NCI-H226 (cell line): ENCODE measurements at regions not wholly inside any gene's neighbourhood (a gene's known extent, or its start where the extent isn't known, plus 50 kb on each side); places are given as distances from the start of the nearest gene placed in this dataset.
A peak's percentile ranks its signal among the peaks of the same experiment; 100 is the strongest.
"Not testable (repeated sequence)": the region's sequence is repeated elsewhere in the genome, so short reads cannot be mapped to it uniquely, and the experiment has no call there.

Experiments used
- DNase-seq: peaks from one replicate; pipeline ENCODE4 v3.0.0-alpha.2; 2015

DNA sequence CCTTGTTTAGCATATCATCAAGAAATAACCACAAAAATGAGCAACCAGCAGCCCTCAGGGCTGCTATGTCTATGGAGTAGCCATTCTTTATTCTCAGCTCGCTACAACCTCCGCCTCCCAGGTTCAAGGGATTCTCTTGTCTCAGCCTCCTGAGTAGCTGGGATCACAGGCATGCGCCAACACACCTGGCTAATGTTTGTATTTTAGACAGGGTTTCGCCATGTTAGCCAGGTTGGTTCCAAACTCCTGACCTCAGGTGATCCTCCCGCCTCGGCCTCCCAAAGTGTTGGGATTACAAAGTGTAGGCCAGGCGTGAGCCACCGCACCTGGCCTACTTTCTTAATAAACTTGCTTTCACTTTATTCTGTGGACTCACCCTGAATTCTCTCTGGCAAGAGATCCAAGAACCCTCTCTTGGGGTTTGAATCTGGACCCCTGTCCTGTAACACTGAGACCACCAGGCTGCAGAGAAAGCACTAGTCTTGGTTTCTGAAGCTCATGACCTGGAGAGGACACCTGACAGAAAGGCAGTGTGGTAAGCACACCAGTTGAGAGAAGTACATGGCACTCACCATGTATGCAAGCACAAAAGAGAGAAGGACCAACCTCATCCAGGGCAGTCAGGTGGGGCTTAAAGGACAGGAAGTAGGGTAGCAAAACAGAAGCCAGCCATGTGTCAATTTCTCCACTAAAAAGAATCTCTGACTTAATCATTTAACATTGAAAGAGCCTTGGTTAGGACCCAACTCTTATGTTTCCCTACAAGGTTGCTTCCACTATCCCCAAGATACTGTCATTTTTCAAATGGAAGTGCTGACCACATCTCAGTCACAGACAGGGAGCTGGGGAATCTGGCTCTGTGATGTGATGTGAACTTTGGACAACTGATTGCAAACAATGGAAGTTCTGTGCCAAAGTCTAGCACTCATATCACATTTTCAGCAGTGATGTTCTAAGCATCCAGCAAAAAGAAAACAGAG, 97.4 kb upstream of the DST start:
- no peak for DNase-seq

DNA sequence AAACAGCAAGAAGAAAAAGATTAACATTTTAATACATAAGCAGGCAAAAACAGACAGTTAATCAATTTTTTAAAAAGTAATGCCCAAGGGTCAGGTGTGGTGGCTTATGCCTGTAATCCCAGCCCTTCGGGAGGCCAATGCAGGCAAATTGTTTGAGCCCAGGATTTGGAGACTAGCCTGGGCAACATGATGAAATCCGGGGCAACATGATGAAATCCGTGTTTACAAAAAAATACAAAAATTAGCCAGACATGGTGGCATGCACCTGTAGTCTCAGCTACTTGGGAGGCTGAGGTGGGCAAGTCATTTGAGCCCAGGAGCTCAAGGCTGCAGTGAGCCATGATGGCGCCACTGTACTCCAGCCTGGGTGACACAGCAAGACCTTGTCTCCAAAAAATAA, 94.1 kb upstream of the DST start:
- DNase-seq = no peak

DNA sequence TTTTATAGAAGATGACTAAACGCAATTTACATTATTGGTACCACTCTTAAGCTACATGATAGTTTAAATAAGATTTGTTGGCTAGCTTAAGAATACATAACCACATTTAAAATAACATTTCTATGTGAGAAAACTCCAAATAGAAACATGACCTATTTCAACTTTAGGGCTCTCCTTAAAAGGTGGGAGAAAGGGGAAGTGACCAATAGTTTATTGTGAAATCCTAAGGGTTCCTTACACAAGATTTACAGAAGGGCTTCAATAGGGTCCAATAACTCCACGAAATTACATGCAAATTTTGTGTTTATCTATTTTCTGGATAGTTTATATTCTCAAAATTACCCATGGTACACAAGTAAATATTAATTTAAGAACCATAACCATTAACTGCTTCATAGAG, 91.6 kb upstream of the DST start:
- no peak for DNase-seq

DNA sequence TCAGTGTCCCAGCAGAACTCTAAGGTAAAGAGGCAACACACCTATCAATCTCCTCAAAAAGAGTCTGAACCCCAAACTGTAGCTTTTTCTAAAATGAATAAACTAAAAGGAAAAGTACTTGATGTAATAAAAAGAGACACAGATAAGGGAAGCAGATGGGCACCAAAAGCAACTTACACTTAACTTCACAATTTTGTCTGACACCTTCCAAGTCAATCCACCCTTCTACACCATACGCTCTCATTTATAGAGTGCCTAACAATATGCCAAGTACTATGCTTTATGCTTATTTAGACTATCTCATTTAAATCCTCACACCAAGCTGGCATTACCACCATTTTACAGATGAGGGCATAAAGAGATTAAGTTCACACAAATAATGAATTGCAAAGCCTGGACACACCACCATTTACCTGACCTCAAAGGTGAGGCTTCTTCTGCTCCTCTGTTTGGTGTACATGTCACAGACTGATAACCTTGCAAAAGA, 90.6 kb upstream of the DST start:
- no peak for DNase-seq

DNA sequence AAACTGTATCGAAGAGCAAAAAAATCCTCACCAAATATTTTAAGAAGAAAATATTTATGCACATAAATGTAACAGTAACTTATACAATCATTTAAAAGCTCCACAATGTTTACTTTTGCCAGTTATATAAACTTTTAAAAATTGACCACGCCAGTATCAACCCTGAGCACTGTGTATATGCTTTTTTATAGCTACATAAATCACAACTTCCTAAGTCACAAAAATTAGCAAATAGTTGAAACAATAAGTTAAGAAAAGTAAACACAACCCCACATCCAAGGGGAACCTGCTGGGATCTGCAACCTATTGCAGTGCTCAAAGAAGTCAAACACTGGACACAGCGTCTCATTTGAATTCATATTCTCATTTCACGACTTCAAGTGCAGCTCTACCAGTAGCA, 89.8 kb upstream of the DST start:
- no peak for DNase-seq

DNA sequence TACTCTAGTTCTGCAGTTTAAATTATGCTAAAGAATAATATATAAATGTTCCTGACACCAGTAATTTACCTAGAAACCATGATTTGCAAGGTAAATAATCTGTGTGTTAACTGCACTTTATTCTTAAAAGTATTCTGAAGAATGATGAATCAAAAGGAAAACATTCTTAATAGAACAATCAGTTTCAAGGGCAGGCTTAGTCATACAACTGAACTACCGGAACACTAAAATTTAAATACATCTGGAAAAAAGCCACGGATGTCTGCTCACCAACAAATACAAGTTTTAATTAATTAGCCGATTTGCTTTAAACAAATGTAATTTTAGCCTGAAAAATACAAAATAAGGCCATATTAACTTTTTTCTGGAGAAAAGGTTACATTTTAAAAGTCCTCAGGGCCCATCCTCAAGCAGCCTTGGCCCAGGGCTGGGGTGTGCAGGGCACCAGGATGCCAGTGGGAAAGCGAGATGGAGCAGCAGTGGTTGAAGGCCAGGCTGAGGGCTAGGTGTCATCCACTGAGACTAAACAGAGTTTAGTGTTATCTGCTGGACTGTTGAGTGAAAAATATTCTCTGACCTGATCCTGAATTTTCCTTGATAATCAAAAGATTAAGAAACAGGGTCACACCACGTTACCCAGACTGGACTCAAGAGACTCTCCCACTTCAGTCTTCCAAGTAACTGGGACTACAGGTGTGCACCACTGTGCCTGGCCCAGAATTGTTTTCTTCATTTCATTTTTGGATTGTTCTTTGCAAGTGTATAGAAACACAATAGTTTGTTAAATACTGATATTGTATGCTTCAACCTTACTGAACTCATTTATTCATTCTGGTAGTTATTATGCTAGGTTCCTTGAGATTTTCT, 88.2 kb upstream of the DST start:
- peak; percentile 56 for DNase-seq

DNA sequence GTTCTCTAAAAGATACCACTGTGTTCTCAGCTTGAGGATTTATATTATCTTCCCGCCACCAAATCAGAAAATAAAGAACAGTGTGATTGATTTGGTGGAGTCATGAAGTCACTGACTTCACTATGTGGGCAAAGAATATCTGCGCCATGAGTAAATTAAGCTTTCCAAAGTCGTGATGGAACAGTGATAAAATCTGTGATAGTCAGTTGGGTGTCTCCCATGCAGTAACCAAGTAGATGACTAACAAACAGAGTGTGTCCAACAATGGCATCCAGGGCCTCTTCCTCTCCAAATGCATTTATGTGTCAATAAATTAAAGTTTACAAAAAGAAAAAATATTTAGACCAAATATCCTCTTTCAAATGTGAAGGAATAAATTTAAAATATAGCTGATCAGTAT, 87.0 kb upstream of the DST start:
- DNase-seq = peak; percentile 73

DNA sequence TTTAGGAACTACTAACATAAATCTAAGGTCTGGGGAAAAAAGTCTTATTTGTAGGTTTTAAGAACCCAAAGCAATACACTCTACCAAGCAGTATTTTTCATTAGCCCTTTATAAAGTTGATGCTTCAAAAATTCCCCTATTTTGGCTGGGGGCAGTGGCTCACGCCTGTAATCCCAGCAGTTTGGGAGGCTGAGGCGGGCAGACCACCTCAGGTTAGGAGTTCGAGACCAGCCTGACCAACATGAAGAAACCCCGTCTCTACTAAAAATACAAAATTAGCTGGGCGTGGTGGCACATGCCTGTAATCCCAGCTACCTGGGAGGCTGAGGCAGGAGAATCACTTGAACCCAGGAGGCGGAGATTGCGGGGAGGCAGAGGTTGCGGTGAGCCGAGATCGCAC, 86.5 kb upstream of the DST start:
- DNase-seq = not testable (repeated sequence)

DNA sequence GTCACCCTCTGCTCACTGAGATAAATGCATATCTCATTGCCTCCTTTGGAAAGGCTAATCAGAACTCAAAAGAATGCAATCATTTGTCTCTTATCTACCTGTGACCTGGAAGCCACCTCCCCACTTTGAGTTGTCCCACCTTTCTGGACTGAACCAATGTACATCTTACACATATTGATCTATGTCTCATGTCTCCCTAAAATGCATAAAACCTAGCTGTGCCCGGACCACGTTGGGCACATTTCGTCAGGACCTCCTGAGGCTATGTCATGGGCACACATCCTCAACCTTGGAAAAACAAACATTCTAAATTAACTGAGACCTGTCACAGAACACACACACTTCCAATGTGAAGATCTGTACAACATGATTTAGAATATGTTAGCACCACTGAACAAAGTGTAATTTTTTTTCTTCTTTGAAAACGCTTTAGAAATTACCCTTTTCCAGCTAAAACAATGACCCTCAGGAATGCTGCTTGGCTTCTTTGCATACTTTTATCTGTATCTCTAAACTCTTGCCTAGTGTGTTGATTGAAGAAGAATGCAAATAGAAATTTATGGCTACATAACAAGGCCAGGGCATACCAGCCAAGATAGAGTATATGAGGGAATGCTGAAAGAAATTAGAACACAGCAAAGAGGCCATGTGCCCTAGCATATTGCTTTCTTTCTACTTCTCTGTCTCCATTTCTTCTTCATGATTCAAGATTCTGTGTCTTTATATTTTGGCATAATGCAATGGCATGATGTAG, 84.6 kb upstream of the DST start:
- DNase-seq = peak; percentile 36

DNA sequence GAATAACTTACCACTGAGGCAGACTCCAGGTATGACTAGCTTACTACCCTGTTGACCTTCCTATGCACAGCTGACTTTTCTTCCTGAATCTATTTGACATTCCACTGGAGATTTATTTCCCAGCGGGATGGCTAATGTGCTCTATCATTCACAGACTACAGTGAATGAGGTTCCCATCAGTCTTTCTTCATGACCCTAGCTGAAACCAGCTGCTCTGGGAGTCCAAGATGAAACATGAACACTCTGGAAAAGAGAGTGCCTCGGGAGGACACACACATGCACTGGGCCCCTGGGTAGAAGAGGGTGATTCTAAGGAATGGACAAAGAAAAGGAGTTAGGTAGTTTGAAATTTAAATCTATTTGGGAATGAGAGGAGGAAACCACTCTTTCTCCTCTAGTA, 82.6 kb upstream of the DST start:
- DNase-seq = no peak

DNA sequence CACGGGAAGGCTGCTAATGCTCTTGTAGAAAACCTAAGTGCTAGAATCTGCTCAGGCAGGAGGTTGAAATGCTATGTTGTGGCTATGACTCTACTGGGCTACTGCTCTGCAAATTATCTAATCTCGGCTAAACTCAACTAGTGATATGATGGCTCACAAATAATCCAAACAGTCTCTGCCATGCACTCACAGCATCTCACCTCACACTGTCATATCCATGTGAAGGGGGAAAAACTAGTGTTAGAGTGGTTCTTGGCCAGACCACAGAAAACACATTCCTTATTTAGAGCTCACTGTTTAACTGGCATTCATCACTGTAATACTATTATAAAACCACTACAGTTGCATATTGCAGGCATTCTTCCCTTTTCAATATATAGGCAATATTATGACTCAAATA, 81.8 kb upstream of the DST start:
- DNase-seq = peak; percentile 76

DNA sequence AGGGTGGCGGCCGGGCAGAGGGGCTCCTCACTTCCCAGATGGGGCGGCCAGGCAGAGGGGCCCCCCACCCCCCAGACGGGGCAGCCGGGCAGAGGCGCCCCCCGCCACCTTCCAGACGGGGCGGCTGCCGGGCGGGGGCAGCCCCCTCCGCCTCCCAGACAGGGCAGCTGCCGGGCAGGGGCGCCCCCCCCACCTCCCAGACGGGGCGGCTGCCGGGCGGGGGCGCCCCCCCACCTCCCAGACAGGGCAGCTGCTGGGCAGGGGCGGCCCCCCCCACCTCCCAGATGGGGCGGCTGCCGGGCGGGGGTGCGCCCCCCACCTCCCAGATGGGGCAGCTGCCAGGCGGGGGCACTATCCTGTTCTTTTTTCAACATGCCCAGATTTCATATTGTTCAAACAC, 78.2 kb upstream of the DST start:
- no peak for DNase-seq

DNA sequence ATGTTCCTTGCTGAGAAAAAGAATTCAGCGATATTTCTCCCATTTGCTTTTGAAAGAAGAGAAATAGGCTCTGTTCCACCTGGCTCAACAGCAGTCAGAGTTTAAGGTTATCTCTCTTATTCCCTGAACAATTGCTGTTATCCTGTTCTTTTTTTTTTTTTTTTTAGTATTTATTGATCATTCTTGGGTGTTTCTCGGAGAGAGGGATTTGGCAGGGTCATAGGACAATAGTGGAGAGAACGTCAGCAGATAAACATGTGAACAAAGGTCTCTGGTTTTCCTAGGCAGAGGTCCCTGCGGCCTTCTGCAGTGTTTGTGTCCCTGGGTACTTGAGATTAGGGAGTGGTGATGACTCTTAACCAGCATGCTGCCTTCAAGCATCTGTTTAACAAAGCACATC, 77.5 kb upstream of the DST start:
- not testable (repeated sequence) for DNase-seq

DNA sequence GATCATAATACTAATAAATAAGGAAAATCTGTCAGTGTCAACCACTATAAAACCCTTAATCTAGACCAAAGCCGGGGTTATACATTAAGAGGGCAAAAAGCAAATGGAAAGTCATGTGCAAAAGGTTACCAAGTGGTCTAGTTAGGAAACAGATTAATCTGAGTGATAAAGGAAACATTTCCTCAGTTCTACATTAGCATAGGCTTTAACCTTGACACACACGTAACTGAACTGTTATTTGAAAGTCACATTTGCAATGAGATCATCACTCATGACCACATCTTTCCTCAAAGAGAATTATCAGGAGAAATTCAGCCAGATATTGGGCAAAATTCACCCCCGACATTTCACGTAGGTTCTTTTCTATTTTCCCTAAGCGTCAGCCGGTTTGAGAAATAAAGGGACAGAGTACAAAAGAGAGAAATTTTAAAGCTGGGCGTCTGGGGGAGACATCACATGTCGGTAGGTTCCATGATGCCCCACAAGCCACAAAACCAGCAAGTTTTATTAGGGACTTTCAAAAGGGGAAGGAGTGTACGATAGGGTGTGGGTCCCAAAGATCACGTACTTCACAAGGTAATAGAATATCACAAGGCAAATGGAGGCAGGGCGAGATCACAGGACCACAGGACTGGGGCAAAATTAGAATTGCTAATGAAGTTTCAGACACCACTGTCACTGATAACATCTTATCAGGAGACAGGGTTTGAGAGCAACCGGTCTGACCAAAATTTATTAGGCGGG, 76.8 kb upstream of the DST start:
- peak; percentile 24 for DNase-seq

DNA sequence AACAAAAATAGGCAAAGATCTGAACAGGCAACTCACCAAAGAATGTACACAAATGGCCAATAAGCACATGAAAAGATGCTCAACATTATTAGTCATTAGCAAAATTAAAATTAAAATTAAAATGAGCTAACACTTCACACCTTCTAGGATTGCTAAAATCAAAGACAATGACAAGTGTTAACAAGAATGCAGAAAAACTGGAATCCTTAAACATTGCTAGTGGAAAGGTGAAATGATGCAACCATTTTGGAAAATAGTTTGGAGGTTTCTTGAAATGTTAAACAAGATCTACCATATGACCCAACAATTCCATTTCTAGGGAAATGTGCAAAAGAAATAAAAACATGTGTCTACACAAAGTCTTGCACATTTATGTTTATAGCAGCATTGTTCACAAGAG, 75.5 kb upstream of the DST start:
- DNase-seq = no peak

DNA sequence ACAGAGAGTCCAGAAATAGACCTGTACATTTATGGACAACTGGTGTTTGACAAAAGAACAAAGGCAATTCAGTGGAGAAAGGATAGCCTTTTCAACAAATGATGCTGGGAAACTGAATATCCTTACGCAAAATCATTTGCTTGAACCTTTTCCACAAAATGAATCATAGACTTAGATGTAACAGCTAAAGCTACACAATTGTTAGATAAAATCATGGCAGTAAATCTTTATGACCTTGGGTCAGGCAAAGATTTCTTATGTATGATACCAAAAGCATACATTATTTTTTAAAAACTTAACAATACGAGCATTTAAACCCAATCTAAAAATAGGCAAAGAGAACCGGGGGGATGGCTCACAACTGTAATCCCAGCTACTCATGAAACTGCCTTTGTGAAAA, 73.5 kb upstream of the DST start:
- no peak for DNase-seq

DNA sequence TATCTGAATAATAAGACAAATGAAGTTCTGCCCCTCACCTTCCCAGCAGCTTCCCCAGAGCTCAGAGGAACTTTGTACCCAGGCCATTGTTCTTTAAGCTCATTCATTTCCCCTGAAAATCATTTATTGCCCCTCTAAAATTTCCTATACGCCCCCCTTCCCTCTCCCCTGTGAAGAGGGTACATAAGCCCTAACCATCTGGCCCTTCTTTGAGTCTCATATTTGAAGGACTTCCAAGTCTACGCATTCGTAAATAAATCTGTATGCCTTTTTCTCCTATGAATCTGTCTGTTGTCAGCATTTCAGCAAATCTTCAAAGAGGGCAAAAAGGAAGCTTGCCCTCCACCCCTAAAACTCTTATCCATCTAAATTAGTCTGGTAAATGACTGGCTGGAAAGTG, 73.1 kb upstream of the DST start:
- DNase-seq = no peak

DNA sequence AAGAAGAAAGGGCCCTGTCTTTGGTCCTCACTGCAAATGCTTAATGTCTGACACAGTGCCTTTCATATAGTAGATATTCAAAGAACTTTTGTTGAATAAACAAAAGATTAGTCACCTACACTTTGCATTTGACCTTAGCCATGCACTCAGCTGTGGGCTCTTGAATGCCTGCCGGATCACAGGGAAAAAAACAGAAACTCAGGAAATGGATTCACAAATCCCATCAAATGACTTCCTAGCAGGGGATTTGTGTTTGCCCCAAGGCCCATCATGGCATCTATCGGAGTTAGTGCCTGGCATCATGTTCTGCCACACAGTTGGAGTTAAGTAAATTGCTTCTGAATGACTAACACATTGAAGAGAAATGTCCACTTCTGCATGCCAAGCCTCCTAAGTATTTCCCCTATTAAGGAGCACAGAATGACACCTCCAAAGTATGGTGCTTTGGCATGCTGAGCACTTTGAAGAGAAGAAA, 72.3 kb upstream of the DST start:
- peak; percentile 95 for DNase-seq

DNA sequence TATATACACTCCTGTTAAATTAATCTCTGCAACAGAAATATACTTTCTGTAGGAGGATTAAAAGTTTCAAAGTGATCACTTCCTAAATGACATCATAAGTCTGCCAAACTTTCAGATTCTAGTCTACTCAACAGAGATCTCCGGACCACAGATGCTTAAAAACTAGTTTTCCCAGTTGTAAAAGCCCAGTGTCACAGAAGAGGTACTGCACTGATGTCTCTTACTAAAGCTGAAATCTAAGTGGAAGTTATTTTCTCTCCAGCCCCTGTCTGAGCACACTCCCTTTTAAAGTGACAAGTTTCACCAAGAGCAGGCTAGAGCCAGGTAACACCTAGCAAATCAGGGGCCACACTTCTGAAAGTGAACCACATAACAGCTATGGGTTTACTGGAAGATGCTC, 71.6 kb upstream of the DST start:
- no peak for DNase-seq

DNA sequence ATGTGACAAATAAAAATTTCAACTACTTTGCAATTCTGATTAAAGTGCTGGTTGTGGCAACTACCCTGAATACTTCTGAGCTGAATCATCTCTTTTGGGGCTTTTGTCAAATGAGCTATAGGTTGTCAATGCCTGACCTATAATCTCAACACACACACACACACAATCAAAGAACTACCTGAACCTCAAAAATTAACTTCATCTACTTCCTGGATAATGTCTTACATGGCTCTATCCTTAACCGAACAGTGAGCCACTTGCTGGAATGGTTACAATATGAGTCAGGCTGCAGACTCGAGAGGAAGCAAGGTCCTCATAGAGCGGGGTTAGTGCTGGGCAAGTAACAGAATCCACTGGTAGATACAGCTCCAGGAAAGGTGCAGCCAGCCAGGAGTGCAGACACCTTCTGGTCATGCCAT, 70.6 kb upstream of the DST start:
- peak; percentile 92 for DNase-seq

DNA sequence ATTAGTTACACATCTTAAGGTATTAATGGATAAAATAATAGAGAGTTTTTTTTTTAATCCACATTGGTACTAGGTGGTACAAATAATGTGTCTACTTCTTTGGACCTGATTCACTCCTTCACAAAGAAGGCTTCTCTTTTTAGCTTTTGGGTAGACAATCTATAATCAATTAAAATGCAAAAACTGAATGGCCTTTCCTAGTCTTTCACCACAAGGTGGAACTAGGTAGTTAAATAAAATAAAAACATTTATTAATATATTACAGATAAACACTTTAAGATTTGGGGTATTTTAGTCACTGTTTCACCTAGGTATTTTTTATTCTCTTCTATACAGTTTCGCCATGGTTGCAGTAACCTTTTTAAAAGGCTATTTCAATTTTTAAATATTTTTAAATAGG, 68.3 kb upstream of the DST start:
- no peak for DNase-seq

DNA sequence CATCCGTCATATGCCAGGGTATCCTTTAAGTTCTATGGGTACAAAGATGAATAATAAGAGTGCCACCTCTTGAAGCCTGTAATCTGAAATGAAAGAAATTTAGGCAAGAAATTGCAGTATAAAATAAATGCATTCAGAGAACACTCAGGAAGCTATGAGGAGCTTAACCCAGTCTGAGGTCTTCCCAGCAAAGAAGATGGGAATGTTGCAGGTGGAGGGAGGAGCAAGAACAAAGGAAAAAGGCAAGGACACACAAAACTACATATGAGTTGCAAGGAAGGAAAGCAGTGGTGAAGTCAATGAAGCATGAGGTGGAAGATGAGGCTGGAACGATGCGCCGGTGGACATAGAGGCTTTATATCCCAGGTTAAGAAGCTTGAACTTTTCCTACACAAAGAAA, 67.0 kb upstream of the DST start:
- no peak for DNase-seq
